Parathyroid adenoma (tissue), 2 donors: ENCODE measurements at regions not wholly inside any gene's neighbourhood (a gene's known extent, or its start where the extent isn't known, plus 50 kb on each side); places are given as distances from the start of the nearest gene placed in this dataset.

ENCODE experiments used
- H2AFZ ChIP-seq: fragments of 300-600 bp; sonication (generic); one replicate; pipeline ENCODE4 v1.7.0; 2017; ENCODE audit warnings: antibody characterized with exemption, mild to moderate bottlenecking
- H3K27ac ChIP-seq: fragments of 300-600 bp; sonication (generic); one replicate; pipeline ENCODE4 v1.7.0; 2017
- H3K27me3 ChIP-seq: fragments of 300-600 bp; sonication (generic); one replicate; pipeline ENCODE4 v1.7.0; 2017; ENCODE audit warnings: low read length; ENCODE audit not compliant: control insufficient read depth, insufficient read depth
- H3K36me3 ChIP-seq: fragments of 300-600 bp; sonication (generic); one replicate; pipeline ENCODE4 v1.7.0; 2017; ENCODE audit warnings: low read length; ENCODE audit not compliant: control insufficient read depth, insufficient read depth
- H3K4me1 ChIP-seq: fragments of 300-600 bp; sonication (generic); one replicate; pipeline ENCODE4 v1.7.0; 2017; ENCODE audit warnings: control low read depth
- H3K4me2 ChIP-seq: fragments of 300-600 bp; sonication (generic); one replicate; pipeline ENCODE4 v1.7.0; 2017; ENCODE audit warnings: low read length
- H3K4me3 ChIP-seq: fragments of 300-600 bp; sonication (generic); one replicate; pipeline ENCODE4 v1.7.0; 2017; ENCODE audit warnings: low read depth, low read length
- H3K79me2 ChIP-seq: fragments of 300-600 bp; sonication (generic); one replicate; pipeline ENCODE4 v1.7.0; 2017; ENCODE audit warnings: control low read depth
- H3K9ac ChIP-seq: fragments of 300-600 bp; sonication (generic); one replicate; pipeline ENCODE4 v1.7.0; 2017; ENCODE audit warnings: mild to moderate bottlenecking
- H3K9me3 ChIP-seq: fragments of 300-600 bp; sonication (generic); one replicate; pipeline ENCODE4 v1.7.0; 2017; ENCODE audit warnings: low read length; ENCODE audit not compliant: control insufficient read depth
- CTCF ChIP-seq: fragments of 300-600 bp; sonication (generic); IDR thresholded peaks from one replicate; pipeline ENCODE4 v1.7.0; 2017; ENCODE audit warnings: antibody characterized with exemption, mild to moderate bottlenecking
- donor health status: primary hyperparathyroidism.

GRCh38 chr10:106399112-106399511 lies 765.4 kb downstream of the SORCS1 start:
- H3K36me3 ChIP-seq, result no peaks in the 10 kb centered on the region
- no peak for TF ChIP-seq CTCF
- H3K27me3 ChIP-seq, result no peaks in the 10 kb centered on the region
- H3K4me2 ChIP-seq, result no peak overlapping the region
- no peak overlapping the region for H3K27ac ChIP-seq
- H3K9ac ChIP-seq, result no peak overlapping the region
- no peaks in the 10 kb centered on the region for H3K79me2 ChIP-seq
- H3K4me1 ChIP-seq, result no peaks in the 10 kb centered on the region
- no peak overlapping the region for H3K4me3 ChIP-seq
- no peaks in the 10 kb centered on the region for H3K9me3 ChIP-seq
- H2AFZ ChIP-seq, result no peak overlapping the region

- no peak overlapping the region for H2AFZ ChIP-seq
- H3K4me1 ChIP-seq, result no peaks in the 10 kb centered on the region
- H3K27me3 ChIP-seq, result no peaks in the 10 kb centered on the region
- H3K36me3 ChIP-seq, result no peaks in the 10 kb centered on the region
- H3K9ac ChIP-seq, result no peak overlapping the region
- no peaks in the 10 kb centered on the region for H3K9me3 ChIP-seq
- H3K4me2 ChIP-seq, result no peak overlapping the region
- no peak overlapping the region for H3K27ac ChIP-seq
- no peak overlapping the region for H3K4me3 ChIP-seq
- TF ChIP-seq CTCF, result no peak
- H3K79me2 ChIP-seq, result no peaks in the 10 kb centered on the region
These were observed 768.3 kb downstream of the SORCS1 start for GRCh38 chr10:106396192-106396591.

GRCh38 chr10:106395041-106395749 lies 769.3 kb downstream of the SORCS1 start:
- Histone ChIP-seq H3K4me2 (no peak overlapping the region), H2AFZ (no peak overlapping the region), H3K9ac (no peak overlapping the region), H3K36me3 (no peaks in the 10 kb centered on the region), H3K4me3 (no peak overlapping the region), H3K4me1 (no peaks in the 10 kb centered on the region), H3K27me3 (no peaks in the 10 kb centered on the region), H3K27ac (no peak overlapping the region), H3K9me3 (no peaks in the 10 kb centered on the region), H3K79me2 (no peaks in the 10 kb centered on the region)
- TF ChIP-seq CTCF, result no peak

GRCh38 chr10:106392778-106393177 lies 771.7 kb downstream of the SORCS1 start:
- H3K4me3 ChIP-seq, result no peak overlapping the region
- H3K9ac ChIP-seq, result no peak overlapping the region
- no peak overlapping the region for H2AFZ ChIP-seq
- H3K27me3 ChIP-seq, result no peaks in the 10 kb centered on the region
- no peak for TF ChIP-seq CTCF
- H3K79me2 ChIP-seq, result no peaks in the 10 kb centered on the region
- no peaks in the 10 kb centered on the region for H3K4me1 ChIP-seq
- H3K36me3 ChIP-seq, result no peaks in the 10 kb centered on the region
- no peaks in the 10 kb centered on the region for H3K9me3 ChIP-seq
- H3K4me2 ChIP-seq, result no peak overlapping the region
- H3K27ac ChIP-seq, result no peak overlapping the region

- no peak overlapping the region for H3K27ac ChIP-seq
- no peaks in the 10 kb centered on the region for H3K79me2 ChIP-seq
- H3K9me3 ChIP-seq, result no peaks in the 10 kb centered on the region
- H3K27me3 ChIP-seq, result no peaks in the 10 kb centered on the region
- H3K36me3 ChIP-seq, result no peaks in the 10 kb centered on the region
- H3K4me2 ChIP-seq, result no peak overlapping the region
- H3K9ac ChIP-seq, result no peak overlapping the region
- no peak overlapping the region for H2AFZ ChIP-seq
- H3K4me1 ChIP-seq, result no peaks in the 10 kb centered on the region
- TF ChIP-seq CTCF, result no peak
- no peak overlapping the region for H3K4me3 ChIP-seq
These were observed 777.4 kb downstream of the SORCS1 start for GRCh38 chr10:106387063-106387462.
